Gastroesophageal sphincter (tissue), 3 donors: ENCODE measurements at regions not wholly inside any gene's neighbourhood (a gene's known extent, or its start where the extent isn't known, plus 50 kb on each side); places are given as distances from the start of the nearest gene placed in this dataset.

Source experiments
- CTCF ChIP-seq, 4 experiments: fragments of 200-600 bp in 2 of 4; fragments of 450-650 bp in 2 of 4; sonication (generic) in 1 of 4; IDR thresholded peaks; one replicate each; pipeline ENCODE4 v1.5.1; 2017 to 2019; ENCODE audit warnings: antibody characterized with exemption in 4 of 4, mild to moderate bottlenecking in 2 of 4, moderate library complexity in 2 of 4
- EP300 ChIP-seq: sonication (generic); formaldehyde crosslinking; IDR thresholded peaks from one replicate; pipeline ENCODE4 v1.6.1; 2017; ENCODE audit warnings: antibody characterized with exemption, mild to moderate bottlenecking
- POLR2A ChIP-seq, 2 donors: fragments of 450-650 bp; IDR thresholded peaks; one replicate each; pipeline ENCODE4 v1.6.1; 2017; ENCODE audit warnings: antibody characterized with exemption in 2 of 2, mild to moderate bottlenecking in 2 of 2, moderate library complexity in 1 of 2
- POLR2AphosphoS5 ChIP-seq: sonication (generic); formaldehyde crosslinking; IDR thresholded peaks from one replicate; pipeline ENCODE4 v1.6.1; 2017; ENCODE audit warnings: antibody characterized with exemption

- TF ChIP-seq POLR2A (IDR thresholded peaks at IDR 0.05): no peak
- TF ChIP-seq CTCF (IDR thresholded peaks at IDR 0.05): no peak
- TF ChIP-seq POLR2AphosphoS5: no peak
- no peak for TF ChIP-seq EP300
Observed at GRCh38 chr16:73775841-73776388, 520.7 kb upstream of the PSMD7 start.
